ENCODE measurements at regions not wholly inside any gene's neighbourhood (a gene's known extent, or its start where the extent isn't known, plus 50 kb on each side); places are given as distances from the start of the nearest gene placed in this dataset.

- H3K4me1 ChIP-seq (ENCODE audit: control insufficient read depth in 2 of 2, insufficient read depth in 2 of 2, low read length in 1 of 2) = no peaks in the 10 kb centered on the region
- H3K27ac ChIP-seq (ENCODE audit: low read depth in 2 of 2, low read length in 1 of 2) = no peak overlapping the region
- peaks cover 0 to 7% of the 10 kb centered on the region in 2 donors for H3K9me3 ChIP-seq (ENCODE audit: control insufficient read depth in 2 of 2, insufficient read depth in 1 of 2, low read depth in 1 of 2, low read length in 1 of 2)
- no peaks in the 10 kb centered on the region for H3K27me3 ChIP-seq (ENCODE audit: control insufficient read depth in 1 of 2, insufficient read depth in 2 of 2, low read length in 2 of 2)
- no peaks in the 10 kb centered on the region for H3K36me3 ChIP-seq (ENCODE audit: control insufficient read depth in 2 of 2, insufficient read depth in 2 of 2, low read length in 1 of 2)
- WGBS, 2 donors = 43 to 54% methylated on average over 7 of the region's 7 CpGs
- H3K4me3 ChIP-seq (ENCODE audit: low read depth in 1 of 2, low read length in 2 of 2) = no peak overlapping the region
Observed at GRCh38 chr2:104690255-104690984, 163.5 kb upstream of the POU3F3 start.

DNA sequence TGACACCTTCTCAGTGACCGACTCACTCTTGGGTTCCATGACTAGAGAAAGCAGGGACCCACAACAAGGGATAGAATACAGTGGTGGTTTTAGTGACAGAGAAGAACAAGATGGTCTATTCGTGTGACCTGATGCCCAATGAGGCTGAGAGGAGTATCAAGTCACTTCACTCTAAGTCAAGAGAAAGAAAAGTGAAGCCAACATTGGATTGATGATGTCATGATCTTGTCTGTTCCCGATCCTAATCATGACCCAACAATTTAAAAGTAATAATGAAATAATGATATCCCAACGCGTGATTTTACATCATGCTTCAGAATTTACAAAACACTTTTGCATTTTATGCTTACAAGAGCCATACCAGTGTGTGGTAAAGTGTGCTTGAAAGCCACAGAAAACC lies 155.6 kb upstream of the POU3F3 start:
- 77 to 78% methylated on average over 5 of the region's 5 CpGs for WGBS, 2 donors

GRCh38 chr2:104701411-104701911 lies 152.5 kb upstream of the POU3F3 start:
- H3K27ac ChIP-seq (ENCODE audit: low read depth in 2 of 2, low read length in 1 of 2) = no peak overlapping the region
- H3K36me3 ChIP-seq (ENCODE audit: control insufficient read depth in 2 of 2, insufficient read depth in 2 of 2, low read length in 1 of 2) = no peaks in the 10 kb centered on the region
- H3K9me3 ChIP-seq (ENCODE audit: control insufficient read depth in 2 of 2, insufficient read depth in 1 of 2, low read depth in 1 of 2, low read length in 1 of 2) = no peaks in the 10 kb centered on the region
- WGBS, 2 donors = 79 to 83% methylated on average over 19 of the region's 19 CpGs
- no peaks in the 10 kb centered on the region for H3K4me1 ChIP-seq (ENCODE audit: control insufficient read depth in 2 of 2, insufficient read depth in 2 of 2, low read length in 1 of 2)
- no peaks in the 10 kb centered on the region for H3K27me3 ChIP-seq (ENCODE audit: control insufficient read depth in 1 of 2, insufficient read depth in 2 of 2, low read length in 2 of 2)
- H3K4me3 ChIP-seq (ENCODE audit: low read depth in 1 of 2, low read length in 2 of 2) = no peak overlapping the region

More for the DNA sequence above, 155.6 kb upstream of the POU3F3 start:
- Histone ChIP-seq H3K4me1 (ENCODE audit: control insufficient read depth in 2 of 2, insufficient read depth in 2 of 2, low read length in 1 of 2) (no peaks in the 10 kb centered on the region), H3K9me3 (ENCODE audit: control insufficient read depth in 2 of 2, insufficient read depth in 1 of 2, low read depth in 1 of 2, low read length in 1 of 2) (no peaks in the 10 kb centered on the region), H3K27ac (ENCODE audit: low read depth in 2 of 2, low read length in 1 of 2) (no peak overlapping the region), H3K36me3 (ENCODE audit: control insufficient read depth in 2 of 2, insufficient read depth in 2 of 2, low read length in 1 of 2) (no peaks in the 10 kb centered on the region), H3K4me3 (ENCODE audit: low read depth in 1 of 2, low read length in 2 of 2) (no peak overlapping the region), H3K27me3 (ENCODE audit: control insufficient read depth in 1 of 2, insufficient read depth in 2 of 2, low read length in 2 of 2) (no peaks in the 10 kb centered on the region)

DNA sequence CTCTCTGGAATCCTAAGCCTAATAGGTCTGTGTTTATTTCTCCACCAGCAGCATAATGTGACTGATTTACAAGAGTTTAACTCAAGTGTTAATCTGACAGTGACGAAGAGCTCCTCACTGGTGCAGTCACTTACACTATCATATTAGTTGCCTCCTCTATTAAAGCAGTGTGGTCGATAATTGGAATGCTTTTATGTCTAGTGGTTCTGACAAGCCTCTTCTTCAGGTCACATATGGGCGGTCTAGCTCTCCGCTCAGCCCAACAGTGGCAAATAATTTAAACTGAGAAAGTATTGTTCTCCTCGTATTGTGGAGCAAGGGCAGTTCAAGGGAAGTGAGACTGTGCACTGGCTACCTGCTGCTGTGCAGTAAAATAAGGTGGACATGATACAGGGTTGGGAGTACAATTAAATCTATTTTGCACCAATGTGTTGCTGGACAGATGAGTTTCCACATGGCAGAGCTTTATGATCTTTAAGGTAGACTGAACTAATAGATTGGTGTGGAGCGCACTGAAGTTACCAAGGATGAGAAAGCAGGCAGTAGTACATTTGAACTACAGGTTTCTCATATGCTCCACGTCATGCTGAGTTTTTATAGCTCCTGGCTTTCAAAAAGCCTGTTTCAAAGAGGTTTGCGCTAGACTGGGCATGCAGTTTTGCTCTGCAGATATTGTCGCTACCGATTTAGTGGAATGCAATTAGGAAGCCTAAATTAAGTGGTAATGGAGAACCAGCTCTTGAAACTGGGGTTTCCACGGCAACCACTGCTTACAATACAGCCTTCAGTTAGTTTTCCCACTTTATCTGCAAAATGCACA lies 151.7 kb upstream of the POU3F3 start:
- WGBS, 2 donors = 49 to 55% methylated on average over 11 of the region's 11 CpGs
- Histone ChIP-seq H3K27ac (ENCODE audit: low read depth in 2 of 2, low read length in 1 of 2) (no peak overlapping the region), H3K27me3 (ENCODE audit: control insufficient read depth in 1 of 2, insufficient read depth in 2 of 2, low read length in 2 of 2) (no peaks in the 10 kb centered on the region), H3K4me3 (ENCODE audit: low read depth in 1 of 2, low read length in 2 of 2) (no peak overlapping the region), H3K9me3 (ENCODE audit: control insufficient read depth in 2 of 2, insufficient read depth in 1 of 2, low read depth in 1 of 2, low read length in 1 of 2) (no peaks in the 10 kb centered on the region), H3K4me1 (ENCODE audit: control insufficient read depth in 2 of 2, insufficient read depth in 2 of 2, low read length in 1 of 2) (no peaks in the 10 kb centered on the region), H3K36me3 (ENCODE audit: control insufficient read depth in 2 of 2, insufficient read depth in 2 of 2, low read length in 1 of 2) (no peaks in the 10 kb centered on the region)

- Histone ChIP-seq H3K27me3 (ENCODE audit: control insufficient read depth in 1 of 2, insufficient read depth in 2 of 2, low read length in 2 of 2) (no peaks in the 10 kb centered on the region), H3K9me3 (ENCODE audit: control insufficient read depth in 2 of 2, insufficient read depth in 1 of 2, low read depth in 1 of 2, low read length in 1 of 2) (no peaks in the 10 kb centered on the region), H3K4me1 (ENCODE audit: control insufficient read depth in 2 of 2, insufficient read depth in 2 of 2, low read length in 1 of 2) (no peaks in the 10 kb centered on the region), H3K4me3 (ENCODE audit: low read depth in 1 of 2, low read length in 2 of 2) (no peak overlapping the region), H3K27ac (ENCODE audit: low read depth in 2 of 2, low read length in 1 of 2) (no peak overlapping the region), H3K36me3 (ENCODE audit: control insufficient read depth in 2 of 2, insufficient read depth in 2 of 2, low read length in 1 of 2) (no peaks in the 10 kb centered on the region)
- WGBS, 2 donors = 53 to 57% methylated on average over 8 of the region's 8 CpGs
Observed at GRCh38 chr2:104703669-104704068, 150.2 kb upstream of the POU3F3 start.

DNA sequence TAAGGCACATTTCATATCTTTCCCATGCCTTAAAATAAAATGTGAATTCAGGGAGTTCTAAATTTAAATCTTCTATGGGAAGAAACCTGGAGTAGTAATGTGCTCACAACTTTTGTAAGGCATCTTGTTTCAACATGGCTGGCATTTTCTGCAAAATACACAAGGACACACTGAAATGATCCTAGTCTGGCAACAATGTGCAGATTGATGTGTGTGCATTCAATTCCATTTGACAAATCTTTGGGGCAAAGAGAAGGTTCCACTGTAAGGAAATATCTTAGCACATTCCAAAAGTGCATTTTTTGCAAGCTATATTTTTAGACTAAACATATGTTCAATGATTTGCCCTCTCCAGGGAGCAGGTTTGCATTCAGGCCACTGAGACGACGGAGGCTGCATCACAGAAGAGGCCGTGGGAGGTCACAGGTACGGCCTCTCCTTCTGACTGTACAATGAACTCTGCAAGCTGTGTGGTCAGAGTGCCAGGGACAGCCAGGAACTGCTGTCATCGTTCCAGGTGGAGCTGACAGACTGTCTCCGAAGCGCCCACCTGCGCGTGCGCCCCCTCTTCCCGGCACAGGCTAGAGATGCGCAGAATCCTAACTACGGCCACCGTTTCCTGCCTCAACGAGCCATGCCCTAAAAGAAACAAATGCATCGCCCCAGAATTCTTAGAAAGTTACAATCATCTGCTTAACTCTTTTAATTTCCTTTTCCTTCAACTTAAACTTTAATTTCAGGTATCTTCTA lies 149.2 kb upstream of the POU3F3 start:
- 85 to 88% methylated on average over 16 of the region's 16 CpGs for WGBS, 2 donors
- H3K4me1 ChIP-seq (ENCODE audit: control insufficient read depth in 2 of 2, insufficient read depth in 2 of 2, low read length in 1 of 2) = no peaks in the 10 kb centered on the region
- H3K27me3 ChIP-seq (ENCODE audit: control insufficient read depth in 1 of 2, insufficient read depth in 2 of 2, low read length in 2 of 2) = no peaks in the 10 kb centered on the region
- no peak overlapping the region for H3K4me3 ChIP-seq (ENCODE audit: low read depth in 1 of 2, low read length in 2 of 2)
- H3K9me3 ChIP-seq (ENCODE audit: control insufficient read depth in 2 of 2, insufficient read depth in 1 of 2, low read depth in 1 of 2, low read length in 1 of 2) = no peaks in the 10 kb centered on the region
- no peaks in the 10 kb centered on the region for H3K36me3 ChIP-seq (ENCODE audit: control insufficient read depth in 2 of 2, insufficient read depth in 2 of 2, low read length in 1 of 2)
- no peak overlapping the region for H3K27ac ChIP-seq (ENCODE audit: low read depth in 2 of 2, low read length in 1 of 2)

DNA sequence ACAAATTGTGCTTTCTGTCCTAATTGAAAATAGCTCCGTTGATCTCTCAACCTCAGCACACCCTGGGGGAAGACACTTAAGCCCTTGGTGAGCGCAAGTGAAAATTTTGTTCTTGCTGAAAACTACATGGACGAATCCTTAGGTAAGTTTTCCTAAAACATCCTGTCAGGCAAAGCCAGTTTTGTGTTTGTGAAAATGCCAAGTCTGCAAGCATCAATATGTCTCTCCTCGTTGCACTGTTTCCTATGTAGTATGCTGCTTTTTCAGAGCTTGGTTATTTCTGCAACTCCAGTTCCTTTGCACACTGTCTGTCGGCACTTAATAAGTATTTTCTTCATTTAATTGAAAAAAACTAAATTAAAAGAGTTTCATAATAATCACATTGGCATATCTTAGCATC lies 146.9 kb upstream of the POU3F3 start:
- 74 to 82% methylated on average over 5 of the region's 5 CpGs for WGBS, 2 donors
- Histone ChIP-seq H3K4me1 (ENCODE audit: control insufficient read depth in 2 of 2, insufficient read depth in 2 of 2, low read length in 1 of 2) (no peaks in the 10 kb centered on the region), H3K9me3 (ENCODE audit: control insufficient read depth in 2 of 2, insufficient read depth in 1 of 2, low read depth in 1 of 2, low read length in 1 of 2) (no peaks in the 10 kb centered on the region), H3K27me3 (ENCODE audit: control insufficient read depth in 1 of 2, insufficient read depth in 2 of 2, low read length in 2 of 2) (no peaks in the 10 kb centered on the region), H3K27ac (ENCODE audit: low read depth in 2 of 2, low read length in 1 of 2) (no peak overlapping the region), H3K36me3 (ENCODE audit: control insufficient read depth in 2 of 2, insufficient read depth in 2 of 2, low read length in 1 of 2) (no peaks in the 10 kb centered on the region), H3K4me3 (ENCODE audit: low read depth in 1 of 2, low read length in 2 of 2) (no peak overlapping the region)

DNA sequence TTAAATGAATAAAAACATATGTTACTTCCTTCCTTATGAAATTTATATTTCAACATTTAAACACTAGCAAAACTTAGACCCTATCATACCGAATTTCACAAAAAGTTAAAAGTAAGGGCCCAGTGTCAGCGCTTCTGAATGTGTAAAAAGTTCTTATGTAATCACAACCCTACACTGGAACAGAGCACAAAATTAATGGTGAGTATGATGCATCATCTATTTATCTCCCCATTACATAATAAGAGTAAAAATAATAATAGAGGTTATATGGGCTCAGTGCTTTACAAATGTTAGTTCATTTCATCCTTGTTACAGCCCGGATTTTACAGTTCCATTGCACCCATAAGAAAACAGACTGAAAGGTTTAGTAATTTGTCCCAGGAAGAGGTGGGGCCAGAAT lies 144.9 kb upstream of the POU3F3 start:
- Histone ChIP-seq H3K4me1 (ENCODE audit: control insufficient read depth in 2 of 2, insufficient read depth in 2 of 2, low read length in 1 of 2) (no peaks in the 10 kb centered on the region), H3K4me3 (ENCODE audit: low read depth in 1 of 2, low read length in 2 of 2) (no peak overlapping the region), H3K27ac (ENCODE audit: low read depth in 2 of 2, low read length in 1 of 2) (no peak overlapping the region), H3K27me3 (ENCODE audit: control insufficient read depth in 1 of 2, insufficient read depth in 2 of 2, low read length in 2 of 2) (no peaks in the 10 kb centered on the region), H3K36me3 (ENCODE audit: control insufficient read depth in 2 of 2, insufficient read depth in 2 of 2, low read length in 1 of 2) (no peaks in the 10 kb centered on the region), H3K9me3 (ENCODE audit: control insufficient read depth in 2 of 2, insufficient read depth in 1 of 2, low read depth in 1 of 2, low read length in 1 of 2) (no peaks in the 10 kb centered on the region)
- 83 to 88% methylated on average over 3 of the region's 3 CpGs for WGBS, 2 donors

- Histone ChIP-seq H3K9me3 (ENCODE audit: control insufficient read depth in 2 of 2, insufficient read depth in 1 of 2, low read depth in 1 of 2, low read length in 1 of 2) (no peaks in the 10 kb centered on the region), H3K27me3 (ENCODE audit: control insufficient read depth in 1 of 2, insufficient read depth in 2 of 2, low read length in 2 of 2) (no peaks in the 10 kb centered on the region), H3K4me1 (ENCODE audit: control insufficient read depth in 2 of 2, insufficient read depth in 2 of 2, low read length in 1 of 2) (no peaks in the 10 kb centered on the region), H3K27ac (ENCODE audit: low read depth in 2 of 2, low read length in 1 of 2) (no peak overlapping the region), H3K4me3 (ENCODE audit: low read depth in 1 of 2, low read length in 2 of 2) (no peak overlapping the region), H3K36me3 (ENCODE audit: control insufficient read depth in 2 of 2, insufficient read depth in 2 of 2, low read length in 1 of 2) (no peaks in the 10 kb centered on the region)
- WGBS, 2 donors = 84% methylated on average over 4 of the region's 4 CpGs
Observed at GRCh38 chr2:104716061-104716460, 137.9 kb upstream of the POU3F3 start.
